ENCODE measurements at regions not wholly inside any gene's neighbourhood (a gene's known extent, or its start where the extent isn't known, plus 50 kb on each side); places are given as distances from the start of the nearest gene placed in this dataset.
"Not testable (repeated sequence)": the region's sequence is repeated elsewhere in the genome, so short reads cannot be mapped to it uniquely, and the experiment has no call there.

- DNase-seq = no peak
Measured at GRCh38 chr16:85282842-85283241, 170.6 kb upstream of the CIBAR2 start.

GRCh38 chr16:85283305-85284050, 171.2 kb upstream of the CIBAR2 start:
- no peak for DNase-seq

- DNase-seq = no peak
Measured at GRCh38 chr16:85284141-85284817, 172.0 kb upstream of the CIBAR2 start.

- DNase-seq = no peak
Measured at GRCh38 chr16:85285681-85286065, 173.4 kb upstream of the CIBAR2 start.

GRCh38 chr16:85286066-85286831, 174.0 kb upstream of the CIBAR2 start:
- no peak for DNase-seq

- no peak for DNase-seq
Measured at GRCh38 chr16:85286951-85287814, 174.9 kb upstream of the CIBAR2 start.

GRCh38 chr16:85287815-85288109, 175.5 kb upstream of the CIBAR2 start:
- DNase-seq = not testable (repeated sequence)

- DNase-seq = no peak
Measured at GRCh38 chr16:85288341-85288868, 176.1 kb upstream of the CIBAR2 start.

- DNase-seq = no peak
Measured at GRCh38 chr16:85288869-85289660, 176.8 kb upstream of the CIBAR2 start.

GRCh38 chr16:85289760-85290625, 177.7 kb upstream of the CIBAR2 start:
- no peak for DNase-seq

GRCh38 chr16:85290626-85291301, 178.5 kb upstream of the CIBAR2 start:
- no peak for DNase-seq

GRCh38 chr16:85291302-85292148, 179.3 kb upstream of the CIBAR2 start:
- DNase-seq = no peak

- DNase-seq = no peak
Measured at GRCh38 chr16:85293458-85293857, 181.2 kb upstream of the CIBAR2 start.

GRCh38 chr16:85293904-85294642, 181.8 kb upstream of the CIBAR2 start:
- no peak for DNase-seq

GRCh38 chr16:85294810-85295508, 182.7 kb upstream of the CIBAR2 start:
- no peak for DNase-seq

- DNase-seq = no peak
Measured at GRCh38 chr16:85296859-85297660, 184.8 kb upstream of the CIBAR2 start.

GRCh38 chr16:85297881-85298280, 185.6 kb upstream of the CIBAR2 start:
- no peak for DNase-seq

Measured in NCI-H2081 treated with DMSO at 0.1 percent for 48 hours (cell line).